ENCODE measurements at regions not wholly inside any gene's neighbourhood (a gene's known extent, or its start where the extent isn't known, plus 50 kb on each side); places are given as distances from the start of the nearest gene placed in this dataset.

- Histone ChIP-seq H3K9ac (ENCODE audit: insufficient read depth in 1 of 2, low read depth in 2 of 2, low read length in 2 of 2) (no peak overlapping the region), H3K9me1 (ENCODE audit: control insufficient read depth, insufficient read depth, low read length) (no peaks in the 10 kb centered on the region), H3K27me3 (ENCODE audit: control insufficient read depth in 2 of 2, insufficient read depth in 2 of 2, low read length in 2 of 2) (no peaks in the 10 kb centered on the region), H3K4me2 (ENCODE audit: insufficient read depth, low read length) (no peak overlapping the region), H3K36me3 (ENCODE audit: control insufficient read depth, insufficient read depth, low read length) (no peaks in the 10 kb centered on the region), H2AFZ (ENCODE audit: low read depth, low read length) (no peak overlapping the region), H4K20me1 (replicated peaks; ENCODE audit: control insufficient read depth, insufficient read depth, low read length) (no peaks in the 10 kb centered on the region), H3K79me2 (ENCODE audit: control insufficient read depth, insufficient read depth, low read length) (no peaks in the 10 kb centered on the region), H3K4me1 (replicated peaks in 1 of 2; ENCODE audit: control insufficient read depth in 2 of 2, insufficient read depth in 2 of 2, low read length in 2 of 2) (no peaks in the 10 kb centered on the region), H3K9me3 (replicated peaks; ENCODE audit: control insufficient read depth, insufficient read depth, low read depth, low read length) (no peaks in the 10 kb centered on the region), H3K27ac (ENCODE audit: extremely low read depth, low read depth, low read length) (no peak overlapping the region), H3K4me3 (no peak overlapping the region)
- intact Hi-C loops (cut with micrococcal nuclease) (no loop called here), in situ Hi-C loops (cut with MboI) (no loop called here)
- TF ChIP-seq CBFA2T3 (IDR thresholded peaks at IDR 0.05) (no peak), BHLHE40 (IDR thresholded peaks at IDR 0.05; ENCODE audit: low read length) (no peak), ELF1 (tag; IDR thresholded peaks at IDR 0.05) (no peak), TRIM24 (IDR thresholded peaks at IDR 0.05) (no peak), TAF9B (IDR thresholded peaks at IDR 0.05; ENCODE audit: partially characterized antibody) (no peak), CHD2 (IDR thresholded peaks at IDR 0.05; ENCODE audit: low read depth, low read length) (no peak), TCF15 (CRISPR knock-in tag; IDR thresholded peaks at IDR 0.05) (no peak), ZNF561 (CRISPR knock-in tag; conservative IDR thresholded peaks at IDR 0.05) (no peak), ZNF143 (CRISPR knock-in tag; IDR thresholded peaks at IDR 0.05) (no peak), ZNF518B (CRISPR knock-in tag; IDR thresholded peaks at IDR 0.05) (no peak), RNF2 (IDR thresholded peaks at IDR 0.05) (no peak), ZFP91 (CRISPR knock-in tag; IDR thresholded peaks at IDR 0.05) (no peak), ZNF707 (CRISPR knock-in tag; conservative IDR thresholded peaks at IDR 0.05) (no peak), PML (IDR thresholded peaks at IDR 0.05; ENCODE audit: low read length) (no peak), KAT8 (IDR thresholded peaks at IDR 0.05; ENCODE audit: low read depth) (no peak), MLX (CRISPR knock-in tag; conservative IDR thresholded peaks at IDR 0.05) (no peak)
- no TSS peak for BruUV-seq (replicated peaks)
- WGBS (ENCODE audit: insufficient coverage, low coverage, missing lambda C conversion rate), result 0% methylated on average over 2 of the region's 2 CpGs
- CTCF ChIA-PET (ENCODE audit: low intra/inter-chr PET ratio), result no interaction called here
- ATAC-seq (no peak), DNase-seq (ENCODE audit: extremely low read depth in 1 of 4, low spot score in 3 of 4) (no peak), FAIRE-seq (no peak)
- POLR2A ChIA-PET, result no interaction called here
Measured at GRCh38 chr9:16026886-16027285, 474.0 kb downstream of the CCDC171 start.

Measured in K562 (cell line).